GM23248 (cell line): ENCODE measurements at regions not wholly inside any gene's neighbourhood (a gene's known extent, or its start where the extent isn't known, plus 50 kb on each side); places are given as distances from the start of the nearest gene placed in this dataset.

Experiments
- EZH2 ChIP-seq: fragments of 200-600 bp; sonication (generic); IDR thresholded peaks from 2 replicates; pipeline ENCODE4 v1.6.1; 2018; ENCODE audit warnings: antibody characterized with exemption, mild to moderate bottlenecking; ENCODE audit not compliant: insufficient read depth, poor library complexity, severe bottlenecking
- EZH2phosphoT487 ChIP-seq: fragments of 200-600 bp; sonication (generic); IDR thresholded peaks from 2 replicates; pipeline ENCODE4 v1.6.1; 2018; ENCODE audit warnings: antibody characterized with exemption, moderate library complexity, mild to moderate bottlenecking, low read depth; ENCODE audit not compliant: insufficient read depth

DNA sequence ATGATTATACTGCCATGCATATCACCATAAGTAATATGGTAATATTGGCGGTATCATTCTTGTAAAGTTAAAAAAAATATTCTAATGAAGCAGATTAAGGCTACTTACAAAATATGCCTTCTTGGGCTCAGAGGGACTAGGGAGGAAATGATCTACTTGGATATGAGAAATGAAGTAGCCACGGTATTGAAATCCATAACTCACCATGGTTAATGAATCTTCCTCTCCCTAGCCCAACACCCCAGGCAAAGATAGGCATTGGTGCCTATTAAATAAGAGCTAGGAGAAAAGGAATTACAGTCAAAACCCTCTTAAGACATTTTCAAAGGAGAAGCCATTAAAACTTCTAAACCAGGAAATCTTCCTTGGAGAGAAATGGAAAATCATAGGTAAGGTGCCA lies 280.5 kb downstream of the TFAP2B start:
- TF ChIP-seq EZH2 (no peak), EZH2phosphoT487 (no peak)
